K562 (cell line): ENCODE measurements at regions not wholly inside any gene's neighbourhood (a gene's known extent, or its start where the extent isn't known, plus 50 kb on each side); places are given as distances from the start of the nearest gene placed in this dataset.

Experiments used
- ATAC-seq: fragments of 200-7000 bp; cut with Tn5 transposase; 3 replicates; pipeline ENCODE4 v1.9.1; 2020; ENCODE audit warnings: moderate library complexity
- BruUV-seq: library from RNA; stranded (reverse); fragments of 400-500 nt; replicated peaks from 2 replicates; lab custom pipeline; 2021; lab: Mats Ljungman, UMichigan
- CTCF ChIA-PET: fragments of 300-600 bp; formaldehyde crosslinking; extraction: SDS; loops from one replicate; lab custom pipeline; 2021; ENCODE audit warnings: low intra/inter-chr PET ratio; lab: Yijun Ruan, JAX
- POLR2A ChIA-PET: fragments of 300-600, 350-650 bp; sonication (Branson Sonifier 250); formaldehyde crosslinking; extraction: SDS; loops from one replicate; lab custom pipeline; 2021; ENCODE audit warnings: antibody characterized with exemption, inconsistent platforms; lab: Yijun Ruan, JAX
- DNase-seq, 4 experiments: peaks; one replicate each; pipeline versions ENCODE4 v3.0.0 to v3.0.0-alpha.2; 2011 to 2018; ENCODE audit warnings: low spot score in 3 of 4, mixed read lengths in 3 of 4; ENCODE audit errors: extremely low read depth in 1 of 4
- FAIRE-seq: peaks from 2 replicates; lab custom pipeline; 2011; peaks lifted over from hg19 to GRCh38; lab: Jason Lieb, UNC
- H2AFZ ChIP-seq: 2 replicates; pipeline ENCODE4 v1.6.0; 2011; ENCODE audit warnings: low read depth, low read length, control low read depth, inconsistent platforms
- H3K27ac ChIP-seq: fragments of 200-600 bp; 3 replicates; pipeline ENCODE4 v1.8.0; 2011; ENCODE audit warnings: low read depth, mild to moderate bottlenecking, control low read depth, inconsistent platforms, low read length, moderate library complexity, mixed read lengths; ENCODE audit errors: extremely low read depth
- H3K27me3 ChIP-seq, 2 experiments: fragments of 300-600 bp in 1 of 2; 2 replicates in 1 of 2; 3 replicates in 1 of 2; pipeline versions ENCODE4 v1.6.0 to v1.8.0; 2011; ENCODE audit warnings: inconsistent platforms in 2 of 2, low read length in 2 of 2, mild to moderate bottlenecking in 1 of 2, mixed read lengths in 1 of 2, moderate library complexity in 1 of 2; ENCODE audit not compliant: control insufficient read depth in 2 of 2, insufficient read depth in 2 of 2
- H3K36me3 ChIP-seq: fragments of 300-600 bp; 3 replicates; pipeline ENCODE4 v1.8.0; 2011; ENCODE audit warnings: mild to moderate bottlenecking, low read length, inconsistent platforms; ENCODE audit not compliant: control insufficient read depth, insufficient read depth
- H3K4me1 ChIP-seq, 2 experiments: fragments of 200-600 bp in 1 of 2; replicated peaks in 1 of 2; 2 replicates in 1 of 2; 3 replicates in 1 of 2; pipeline versions ENCODE4 v1.5.1 to v1.8.0; 2011; ENCODE audit warnings: inconsistent platforms in 2 of 2, low read length in 2 of 2, mild to moderate bottlenecking in 1 of 2, mixed read lengths in 1 of 2, moderate library complexity in 1 of 2; ENCODE audit not compliant: control insufficient read depth in 2 of 2, insufficient read depth in 2 of 2
- H3K4me2 ChIP-seq: 2 replicates; pipeline ENCODE4 v1.6.1; 2011; ENCODE audit warnings: low read length, control low read depth, inconsistent platforms, mixed read lengths; ENCODE audit not compliant: insufficient read depth
- H3K4me3 ChIP-seq: fragments of 200-600 bp; sonication (generic), shearing (Covaris generic); 2 replicates; pipeline ENCODE4 v1.5.1; 2016; ENCODE audit warnings: control low read depth, inconsistent platforms
- H3K79me2 ChIP-seq: fragments of 200-600 bp; 3 replicates; pipeline ENCODE4 v1.8.0; 2011; ENCODE audit warnings: low read length, inconsistent platforms; ENCODE audit not compliant: control insufficient read depth, insufficient read depth
- H3K9ac ChIP-seq, 2 experiments: 2 replicates each; pipeline versions ENCODE4 v1.6.0 to v1.6.1; 2011; ENCODE audit warnings: low read depth in 2 of 2, low read length in 2 of 2, control low read depth in 1 of 2, inconsistent platforms in 1 of 2, mild to moderate bottlenecking in 1 of 2, mixed read lengths in 1 of 2; ENCODE audit not compliant: insufficient read depth in 1 of 2
- H3K9me1 ChIP-seq: one replicate; pipeline ENCODE4 v1.6.0; 2011; ENCODE audit warnings: inconsistent platforms, mild to moderate bottlenecking, low read length, moderate library complexity; ENCODE audit not compliant: control insufficient read depth, insufficient read depth
- H3K9me3 ChIP-seq: replicated peaks from 2 replicates; pipeline ENCODE4 v1.5.1; 2011; ENCODE audit warnings: low read depth, low read length, inconsistent platforms; ENCODE audit not compliant: control insufficient read depth, insufficient read depth
- H4K20me1 ChIP-seq: replicated peaks from 2 replicates; pipeline ENCODE4 v1.6.1; 2011; ENCODE audit warnings: low read length, inconsistent platforms, mixed read lengths; ENCODE audit not compliant: control insufficient read depth, insufficient read depth
- CHD4 ChIP-seq: fragments of 200-600 bp; sonication (generic); IDR thresholded peaks from 3 replicates; pipeline ENCODE4 v1.6.1; 2012; ENCODE audit warnings: low read depth, mild to moderate bottlenecking, mixed read lengths, low read length, inconsistent platforms; ENCODE audit not compliant: insufficient read depth, insufficient replicate concordance, poor library complexity, severe bottlenecking
- CTCFL ChIP-seq: IDR thresholded peaks from 2 replicates; pipeline ENCODE4 v1.6.1; 2011; ENCODE audit warnings: borderline replicate concordance, low read depth, mild to moderate bottlenecking, moderate library complexity, low read length; ENCODE audit not compliant: insufficient read depth, poor library complexity, severe bottlenecking
- EP400 ChIP-seq: fragments of 450-650 bp; IDR thresholded peaks from 2 replicates; pipeline ENCODE4 v1.6.1; 2017; ENCODE audit warnings: antibody characterized with exemption, mild to moderate bottlenecking, moderate library complexity
- HLTF ChIP-seq: fragments of 450-650 bp; IDR thresholded peaks from 2 replicates; pipeline ENCODE4 v1.6.1; 2016
- MEF2A ChIP-seq: IDR thresholded peaks from 2 replicates; pipeline ENCODE4 v1.6.1; 2011; ENCODE audit warnings: low read depth, mild to moderate bottlenecking, low read length, moderate library complexity; ENCODE audit not compliant: control insufficient read depth
- PML ChIP-seq: IDR thresholded peaks from 2 replicates; pipeline ENCODE4 v1.6.1; 2012; ENCODE audit warnings: low read length, inconsistent platforms
- STAG1 ChIP-seq: sonication (generic); formaldehyde crosslinking; IDR thresholded peaks from 2 replicates; pipeline ENCODE4 v1.5.0; 2020; ENCODE audit warnings: missing genetic modification reagents, borderline replicate concordance
- TRIM24 ChIP-seq, 2 experiments: fragments of 450-650 bp; IDR thresholded peaks; 2 replicates each; pipeline ENCODE4 v1.6.1; 2016
- ZFP91 ChIP-seq: sonication (generic); formaldehyde crosslinking; IDR thresholded peaks from 2 replicates; pipeline ENCODE4 v1.8.0; 2022; ENCODE audit warnings: mild to moderate bottlenecking, missing genetic modification reagents
- ZNF282 ChIP-seq: sonication (generic); formaldehyde crosslinking; IDR thresholded peaks from 2 replicates; pipeline ENCODE4 v1.8.1; 2023; ENCODE audit warnings: missing genetic modification reagents
- ZNF398 ChIP-seq: fragments of 250-450 bp; sonication (Bioruptor Pico); IDR thresholded peaks from 2 replicates; pipeline ENCODE4 v1.8.0; 2021; ENCODE audit warnings: moderate library complexity, mild to moderate bottlenecking, inconsistent platforms
- ZNF445 ChIP-seq: fragments of 250-450 bp; sonication (Bioruptor Pico); IDR thresholded peaks from 2 replicates; pipeline ENCODE4 v1.4.0; 2020; ENCODE audit warnings: low read depth, mild to moderate bottlenecking, moderate library complexity
- WGBS: fragments of 100-300 bp; shearing (Covaris generic); methylation state at CpG from one replicate; pipeline ENCODE4 v1.1.6; 2016; ENCODE audit warnings: low coverage, mixed read lengths; ENCODE audit not compliant: insufficient coverage; ENCODE audit errors: missing lambda C conversion rate; 5-methylcytosine and 5-hydroxymethylcytosine counted together
- in situ Hi-C: fragments of 300-500 bp; cut with MboI; formaldehyde crosslinking; loops from 4 replicates; pipeline ENCODE4 v1.15.0; 2018; ENCODE audit warnings: inconsistent platforms, mixed read lengths
- intact Hi-C: fragments of 100-400 bp; cut with micrococcal nuclease; formaldehyde crosslinking; loops from 2 replicates; pipeline ENCODE4 v1.14.2; 2022
- TF ChIP-seq, protein P1 (sequence below): fragments of 150-350 bp; conservative IDR thresholded peaks from 2 replicates; pipeline ENCODE4 v1.6.1; 2014; ENCODE audit warnings: low read length

- Histone ChIP-seq H4K20me1 (no peaks in the 10 kb centered on the region), H3K9me1 (no peaks in the 10 kb centered on the region), H3K9ac (no peak overlapping the region), H3K27me3 (no peaks in the 10 kb centered on the region), H3K4me2 (no peak overlapping the region), H3K4me1 (no peaks in the 10 kb centered on the region), H3K9me3 (no peaks in the 10 kb centered on the region), H3K4me3 (no peak overlapping the region), H3K27ac (no peak overlapping the region), H3K36me3 (no peaks in the 10 kb centered on the region), H3K79me2 (no peaks in the 10 kb centered on the region), H2AFZ (no peak overlapping the region)
- CTCF ChIA-PET: no interaction called here
- FAIRE-seq (no peak), ATAC-seq (no peak), DNase-seq (no peak)
- TF ChIP-seq ZNF282 (CRISPR knock-in tag) (no peak), ZNF398 (CRISPR knock-in tag) (no peak), EP400 (no peak), ZNF445 (CRISPR knock-in tag) (no peak), CTCFL (no peak), STAG1 (no peak), TRIM24 (IDR thresholded peaks at IDR 0.05) (no peak), ZFP91 (CRISPR knock-in tag) (no peak), MEF2A (no peak), HLTF (no peak), CHD4 (no peak), PML (no peak)
- TF ChIP-seq, protein P1, sequence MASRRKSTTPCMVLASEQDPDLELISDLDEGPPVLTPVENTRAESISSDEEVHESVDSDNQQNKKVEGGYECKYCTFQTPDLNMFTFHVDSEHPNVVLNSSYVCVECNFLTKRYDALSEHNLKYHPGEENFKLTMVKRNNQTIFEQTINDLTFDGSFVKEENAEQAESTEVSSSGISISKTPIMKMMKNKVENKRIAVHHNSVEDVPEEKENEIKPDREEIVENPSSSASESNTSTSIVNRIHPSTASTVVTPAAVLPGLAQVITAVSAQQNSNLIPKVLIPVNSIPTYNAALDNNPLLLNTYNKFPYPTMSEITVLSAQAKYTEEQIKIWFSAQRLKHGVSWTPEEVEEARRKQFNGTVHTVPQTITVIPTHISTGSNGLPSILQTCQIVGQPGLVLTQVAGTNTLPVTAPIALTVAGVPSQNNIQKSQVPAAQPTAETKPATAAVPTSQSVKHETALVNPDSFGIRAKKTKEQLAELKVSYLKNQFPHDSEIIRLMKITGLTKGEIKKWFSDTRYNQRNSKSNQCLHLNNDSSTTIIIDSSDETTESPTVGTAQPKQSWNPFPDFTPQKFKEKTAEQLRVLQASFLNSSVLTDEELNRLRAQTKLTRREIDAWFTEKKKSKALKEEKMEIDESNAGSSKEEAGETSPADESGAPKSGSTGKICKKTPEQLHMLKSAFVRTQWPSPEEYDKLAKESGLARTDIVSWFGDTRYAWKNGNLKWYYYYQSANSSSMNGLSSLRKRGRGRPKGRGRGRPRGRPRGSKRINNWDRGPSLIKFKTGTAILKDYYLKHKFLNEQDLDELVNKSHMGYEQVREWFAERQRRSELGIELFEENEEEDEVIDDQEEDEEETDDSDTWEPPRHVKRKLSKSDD: no peak
- WGBS: 2% methylated on average over 6 of the region's 6 CpGs
- POLR2A ChIA-PET: no interaction called here
- no TSS peak for BruUV-seq
- in situ Hi-C loops: no loop called here
- intact Hi-C loops: no loop called here
Observed at GRCh38 chr4:57278780-57279179, 168.6 kb upstream of the IGFBP7 start.
